AG04449 (cell line): ENCODE measurements at regions not wholly inside any gene's neighbourhood (a gene's known extent, or its start where the extent isn't known, plus 50 kb on each side); places are given as distances from the start of the nearest gene placed in this dataset.

ENCODE experiments used
- CTCF ChIA-PET: fragments of 350-600 bp; formaldehyde crosslinking; extraction: SDS; loops from one replicate; lab custom pipeline; 2021; ENCODE audit warnings: antibody characterized with exemption; lab: Yijun Ruan, JAX
- POLR2A ChIA-PET: fragments of 400-600, 350-600 bp; formaldehyde crosslinking; extraction: SDS; loops from one replicate; lab custom pipeline; 2020; ENCODE audit warnings: antibody characterized with exemption, inconsistent platforms; lab: Yijun Ruan, JAX
- DNase-seq: peaks from one replicate; pipeline ENCODE4 v3.0.0-alpha.2; 2010; ENCODE audit warnings: low read depth, low spot score
- H3K4me3 ChIP-seq: 2 replicates; pipeline ENCODE4 v1.5.1; 2011; ENCODE audit warnings: low read depth, mild to moderate bottlenecking, control low read depth, low read length
- CTCF ChIP-seq: IDR thresholded peaks from one replicate; pipeline ENCODE4 v1.5.1; 2011; ENCODE audit warnings: mild to moderate bottlenecking, moderate library complexity, low read length, control low read depth, inconsistent platforms; ENCODE audit not compliant: insufficient read depth; ENCODE audit errors: missing control alignments

- ChIA-PET CTCF (no interaction called here), POLR2A (no interaction called here)
- no peak for DNase-seq
- no peak for TF ChIP-seq CTCF
- H3K4me3 ChIP-seq, result no peak overlapping the region
Measured at GRCh38 chr7:21361413-21362125, 66.3 kb upstream of the SP4 start.

GRCh38 chr7:21364801-21365271 lies 63.0 kb upstream of the SP4 start:
- no peak for TF ChIP-seq CTCF
- ChIA-PET CTCF (no interaction called here), POLR2A (no interaction called here)

GRCh38 chr7:21365866-21366624 lies 61.8 kb upstream of the SP4 start:
- H3K4me3 ChIP-seq, result no peak overlapping the region
- no peak for TF ChIP-seq CTCF
- ChIA-PET CTCF (no interaction called here), POLR2A (no interaction called here)
- DNase-seq, result no peak

More at GRCh38 chr7:21364801-21365271, 63.0 kb upstream of the SP4 start:
- no peak overlapping the region for H3K4me3 ChIP-seq
- no peak for DNase-seq

GRCh38 chr7:21367081-21367480 lies 60.8 kb upstream of the SP4 start:
- H3K4me3 ChIP-seq, result no peak overlapping the region
- no peak for DNase-seq
- no peak for TF ChIP-seq CTCF
- ChIA-PET POLR2A (no interaction called here), CTCF (no interaction called here)

- DNase-seq, result no peak
- H3K4me3 ChIP-seq, result no peak overlapping the region
- CTCF ChIA-PET, result no interaction called here
- no peak for TF ChIP-seq CTCF
- POLR2A ChIA-PET, result no interaction called here
Measured at GRCh38 chr7:21367537-21367936, 60.3 kb upstream of the SP4 start.

- ChIA-PET CTCF (no interaction called here), POLR2A (no interaction called here)
- DNase-seq, result no peak
- H3K4me3 ChIP-seq, result no peak overlapping the region
- no peak for TF ChIP-seq CTCF
Measured at GRCh38 chr7:21368317-21368716, 59.6 kb upstream of the SP4 start.
